ENCODE measurements at regions not wholly inside any gene's neighbourhood (a gene's known extent, or its start where the extent isn't known, plus 50 kb on each side); places are given as distances from the start of the nearest gene placed in this dataset.

DNA sequence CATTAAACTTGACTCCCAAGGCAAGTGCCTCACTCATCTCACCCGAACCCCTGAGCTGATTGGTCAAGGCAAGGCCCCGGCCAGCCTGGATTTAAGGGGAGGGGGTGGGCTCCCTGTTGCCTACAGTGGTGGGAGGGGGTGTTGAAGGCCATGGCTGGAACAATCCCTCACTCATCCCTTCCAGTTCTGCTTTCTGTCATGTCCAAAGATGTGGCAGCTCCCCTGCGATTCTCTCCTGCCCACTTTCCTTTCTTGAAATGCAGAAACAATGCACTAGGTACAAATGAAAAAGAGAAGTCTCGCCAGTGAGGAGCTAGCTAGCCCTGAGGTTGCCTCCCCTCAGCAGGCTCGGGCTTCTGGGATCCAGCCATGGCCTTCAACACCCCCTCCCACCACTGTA lies 240.9 kb downstream of the SYK start:
- Histone ChIP-seq H3K36me3 (ENCODE audit: insufficient read depth, low read length) (no peaks in the 10 kb centered on the region), H3K9me3 (ENCODE audit: low read depth, low read length) (no peaks in the 10 kb centered on the region), H3K4me3 (ENCODE audit: insufficient read depth, low read length) (no peak overlapping the region), H3K4me2 (ENCODE audit: insufficient read depth, low read length) (no peak overlapping the region), H2AFZ (ENCODE audit: low read length) (no peak overlapping the region), H4K20me1 (ENCODE audit: insufficient read depth, low read length) (no peaks in the 10 kb centered on the region), H3K4me1 (ENCODE audit: insufficient read depth, low read length) (peaks cover 16% of the 10 kb centered on the region), H3K27me3 (ENCODE audit: insufficient read depth, low read length) (no peaks in the 10 kb centered on the region), H3K79me2 (ENCODE audit: insufficient read depth, low read length) (no peaks in the 10 kb centered on the region), H3K27ac (ENCODE audit: low read depth, low read length) (no peak overlapping the region)
- TF ChIP-seq CTCF (IDR thresholded peaks at IDR 0.05; ENCODE audit: extremely low read depth, low read depth, low read length) = no peak
- no peak for DNase-seq (ENCODE audit: insufficient read length, low spot score, missing footprints)

DNA sequence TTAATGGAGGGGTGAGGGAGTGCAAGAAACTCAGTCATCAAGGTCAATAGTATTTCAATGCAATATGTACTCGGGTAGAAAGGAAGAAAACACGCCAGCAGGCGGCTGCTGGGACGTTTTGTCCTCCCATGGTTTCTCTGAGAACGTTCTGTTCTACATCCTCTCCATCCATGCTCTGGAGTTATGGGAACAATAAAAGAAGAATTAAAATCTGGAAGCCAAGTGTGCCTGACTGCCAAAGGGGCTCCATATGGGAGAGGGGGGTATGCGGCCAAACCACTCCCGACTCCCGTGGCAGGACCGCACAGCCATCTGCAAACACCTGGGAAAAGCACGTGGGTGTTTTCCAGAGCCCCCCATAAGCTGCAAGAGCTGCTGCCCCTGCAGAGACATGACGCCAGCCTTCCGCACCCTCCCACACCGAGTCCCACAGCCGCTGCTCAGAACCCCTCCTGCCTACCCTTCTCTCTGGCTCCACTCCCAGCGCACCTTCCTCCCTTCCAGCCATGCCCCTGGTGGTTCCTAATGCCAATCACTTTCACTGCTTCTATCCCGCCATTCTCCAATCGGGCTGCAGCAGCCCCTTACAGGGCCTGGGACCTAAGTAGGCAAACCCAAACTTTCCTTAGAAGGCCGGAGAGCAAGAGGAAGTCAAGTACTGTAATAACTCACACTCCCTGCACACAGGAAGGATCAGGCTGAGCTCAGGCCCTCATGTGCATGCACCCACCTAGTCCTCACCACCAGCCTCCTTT lies 241.6 kb downstream of the SYK start:
- Histone ChIP-seq H3K27me3 (ENCODE audit: insufficient read depth, low read length) (no peaks in the 10 kb centered on the region), H3K36me3 (ENCODE audit: insufficient read depth, low read length) (no peaks in the 10 kb centered on the region), H3K27ac (ENCODE audit: low read depth, low read length) (no peak overlapping the region), H4K20me1 (ENCODE audit: insufficient read depth, low read length) (no peaks in the 10 kb centered on the region), H3K4me2 (ENCODE audit: insufficient read depth, low read length) (no peak overlapping the region), H3K4me3 (ENCODE audit: insufficient read depth, low read length) (no peak overlapping the region), H3K4me1 (ENCODE audit: insufficient read depth, low read length) (peaks cover 16% of the 10 kb centered on the region), H3K9me3 (ENCODE audit: low read depth, low read length) (no peaks in the 10 kb centered on the region), H3K79me2 (ENCODE audit: insufficient read depth, low read length) (no peaks in the 10 kb centered on the region), H2AFZ (ENCODE audit: low read length) (no peak overlapping the region)
- no peak for DNase-seq (ENCODE audit: insufficient read length, low spot score, missing footprints)
- TF ChIP-seq CTCF (IDR thresholded peaks at IDR 0.05; ENCODE audit: extremely low read depth, low read depth, low read length) = no peak

GRCh38 chr9:91043811-91044175 lies 242.2 kb downstream of the SYK start:
- Histone ChIP-seq H3K4me1 (ENCODE audit: insufficient read depth, low read length) (peaks cover 17% of the 10 kb centered on the region), H2AFZ (ENCODE audit: low read length) (no peak overlapping the region), H3K27me3 (ENCODE audit: insufficient read depth, low read length) (no peaks in the 10 kb centered on the region), H3K27ac (ENCODE audit: low read depth, low read length) (no peak overlapping the region), H3K36me3 (ENCODE audit: insufficient read depth, low read length) (no peaks in the 10 kb centered on the region), H4K20me1 (ENCODE audit: insufficient read depth, low read length) (no peaks in the 10 kb centered on the region), H3K9me3 (ENCODE audit: low read depth, low read length) (no peaks in the 10 kb centered on the region), H3K4me3 (ENCODE audit: insufficient read depth, low read length) (no peak overlapping the region), H3K4me2 (ENCODE audit: insufficient read depth, low read length) (no peak overlapping the region), H3K79me2 (ENCODE audit: insufficient read depth, low read length) (no peaks in the 10 kb centered on the region)
- no peak for TF ChIP-seq CTCF (IDR thresholded peaks at IDR 0.05; ENCODE audit: extremely low read depth, low read depth, low read length)
- no peak for DNase-seq (ENCODE audit: insufficient read length, low spot score, missing footprints)

- Histone ChIP-seq H3K79me2 (ENCODE audit: insufficient read depth, low read length) (no peaks in the 10 kb centered on the region), H3K4me2 (ENCODE audit: insufficient read depth, low read length) (no peak overlapping the region), H2AFZ (ENCODE audit: low read length) (no peak overlapping the region), H3K27me3 (ENCODE audit: insufficient read depth, low read length) (no peaks in the 10 kb centered on the region), H3K36me3 (ENCODE audit: insufficient read depth, low read length) (no peaks in the 10 kb centered on the region), H3K4me3 (ENCODE audit: insufficient read depth, low read length) (no peak overlapping the region), H3K9me3 (ENCODE audit: low read depth, low read length) (no peaks in the 10 kb centered on the region), H3K27ac (ENCODE audit: low read depth, low read length) (no peak overlapping the region), H4K20me1 (ENCODE audit: insufficient read depth, low read length) (no peaks in the 10 kb centered on the region), H3K4me1 (ENCODE audit: insufficient read depth, low read length) (peaks cover 17% of the 10 kb centered on the region)
- no peak for TF ChIP-seq CTCF (IDR thresholded peaks at IDR 0.05; ENCODE audit: extremely low read depth, low read depth, low read length)
- DNase-seq (ENCODE audit: insufficient read length, low spot score, missing footprints) = no peak
Measured at GRCh38 chr9:91044354-91044753, 242.7 kb downstream of the SYK start.

Measured in osteoblast (primary cell).